Breast epithelium (tissue), 4 donors: ENCODE measurements at regions not wholly inside any gene's neighbourhood (a gene's known extent, or its start where the extent isn't known, plus 50 kb on each side); places are given as distances from the start of the nearest gene placed in this dataset.

ENCODE experiments used
- DNase-seq, 2 donors: peaks; one replicate each; pipeline ENCODE4 v3.0.0-alpha.2; 2019; ENCODE audit warnings: low spot score in 2 of 2
- H3K27ac ChIP-seq, 2 donors: fragments of 200-600 bp; sonication (generic) in 1 of 2; one replicate each; pipeline ENCODE4 v1.5.1; 2016 to 2019; ENCODE audit warnings: mild to moderate bottlenecking in 1 of 2
- H3K27me3 ChIP-seq, 2 donors: fragments of 200-600 bp; sonication (generic) in 1 of 2; one replicate each; pipeline versions ENCODE4 v1.5.1 to v1.6.0; 2017 to 2019; ENCODE audit warnings: control low read depth in 1 of 2, mild to moderate bottlenecking in 1 of 2
- H3K36me3 ChIP-seq: fragments of 200-600 bp; one replicate; pipeline ENCODE4 v1.5.1; 2019
- H3K4me1 ChIP-seq, 2 donors: fragments of 200-600 bp; sonication (generic); one replicate each; pipeline ENCODE4 v1.5.1; 2016 to 2019; ENCODE audit warnings: control low read depth in 1 of 2
- H3K4me3 ChIP-seq, 3 donors: fragments of 200-600 bp; sonication (generic); 1 replicate in 2 of 3; 2 replicates in 1 of 3; pipeline ENCODE4 v1.5.1; 2016 to 2019; ENCODE audit warnings: mild to moderate bottlenecking in 3 of 3, moderate library complexity in 2 of 3
- H3K9me3 ChIP-seq, 2 donors: fragments of 200-600 bp; sonication (generic) in 1 of 2; one replicate each; pipeline ENCODE4 v1.5.1; 2016 to 2019; ENCODE audit warnings: control low read depth in 1 of 2
- CTCF ChIP-seq, 3 donors: fragments of 450-650 bp; IDR thresholded peaks; one replicate each; pipeline ENCODE4 v1.5.1; 2016 to 2017; ENCODE audit warnings: antibody characterized with exemption in 3 of 3, mild to moderate bottlenecking in 3 of 3, moderate library complexity in 3 of 3
- POLR2A ChIP-seq: fragments of 450-650 bp; IDR thresholded peaks from one replicate; pipeline ENCODE4 v1.6.1; 2016; ENCODE audit warnings: antibody characterized with exemption, mild to moderate bottlenecking, moderate library complexity
- POLR2AphosphoS5 ChIP-seq, 3 donors: sonication (generic); formaldehyde crosslinking; IDR thresholded peaks; one replicate each; pipeline ENCODE4 v1.6.1; 2017; ENCODE audit warnings: antibody characterized with exemption in 3 of 3
- intact Hi-C: fragments of 100-400 bp; cut with DNase I; formaldehyde crosslinking; loops from one replicate; pipeline ENCODE4 v1.15.1; 2023; ENCODE audit warnings: low total_unique reads

- Histone ChIP-seq H3K4me3 (no peak overlapping the region), H3K9me3 (peaks cover 0 to 2% of the 10 kb centered on the region in 2 donors), H3K27ac (no peak overlapping the region), H3K27me3 (no peaks in the 10 kb centered on the region), H3K4me1 (no peaks in the 10 kb centered on the region), H3K36me3 (no peaks in the 10 kb centered on the region)
- no peak for TF ChIP-seq POLR2AphosphoS5 (IDR thresholded peaks at IDR 0.05)
- TF ChIP-seq POLR2A: no peak
- intact Hi-C loops: no loop called here
- DNase-seq: no peak
Observed at GRCh38 chr4:23212558-23212957, 519.8 kb downstream of the GBA3 start.

- no peak for DNase-seq
- intact Hi-C loops: no loop called here
- TF ChIP-seq POLR2AphosphoS5 (IDR thresholded peaks at IDR 0.05): no peak
- no peak for TF ChIP-seq CTCF (IDR thresholded peaks at IDR 0.05)
- no peak for TF ChIP-seq POLR2A
- H3K4me1 ChIP-seq: no peaks in the 10 kb centered on the region
- no peak overlapping the region for H3K27ac ChIP-seq
- no peaks in the 10 kb centered on the region for H3K27me3 ChIP-seq
- peaks cover 0 to 16% of the 10 kb centered on the region in 2 donors for H3K9me3 ChIP-seq
- H3K36me3 ChIP-seq: no peaks in the 10 kb centered on the region
- H3K4me3 ChIP-seq: no peak overlapping the region
Observed at GRCh38 chr4:23207059-23207458, 514.3 kb downstream of the GBA3 start.

GRCh38 chr4:23202712-23203247 is 510.0 kb downstream of the GBA3 start:
- Histone ChIP-seq H3K36me3 (no peaks in the 10 kb centered on the region), H3K9me3 (peaks cover 0 to 16% of the 10 kb centered on the region in 2 donors), H3K27me3 (no peaks in the 10 kb centered on the region), H3K4me3 (no peak overlapping the region), H3K27ac (no peak overlapping the region), H3K4me1 (no peaks in the 10 kb centered on the region)
- intact Hi-C loops: no loop called here
- TF ChIP-seq POLR2AphosphoS5 (IDR thresholded peaks at IDR 0.05): no peak
- TF ChIP-seq CTCF (IDR thresholded peaks at IDR 0.05): no peak
- no peak for TF ChIP-seq POLR2A
- DNase-seq: no peak

- TF ChIP-seq CTCF (IDR thresholded peaks at IDR 0.05) (no peak), POLR2AphosphoS5 (IDR thresholded peaks at IDR 0.05) (no peak), POLR2A (no peak)
- Histone ChIP-seq H3K9me3 (no peaks in the 10 kb centered on the region), H3K36me3 (no peaks in the 10 kb centered on the region), H3K27ac (no peak overlapping the region), H3K27me3 (no peaks in the 10 kb centered on the region), H3K4me1 (no peaks in the 10 kb centered on the region), H3K4me3 (no peak overlapping the region)
- DNase-seq: no peak
- intact Hi-C loops: no loop called here
Observed at GRCh38 chr4:23194751-23195150, 502.0 kb downstream of the GBA3 start.

GRCh38 chr4:23174179-23174578 is 481.4 kb downstream of the GBA3 start:
- Histone ChIP-seq H3K36me3 (no peaks in the 10 kb centered on the region), H3K27me3 (no peaks in the 10 kb centered on the region), H3K4me3 (no peak overlapping the region), H3K4me1 (no peaks in the 10 kb centered on the region), H3K27ac (no peak overlapping the region), H3K9me3 (no peaks in the 10 kb centered on the region)
- TF ChIP-seq POLR2AphosphoS5 (IDR thresholded peaks at IDR 0.05) (no peak), CTCF (IDR thresholded peaks at IDR 0.05) (no peak), POLR2A (no peak)
- no peak for DNase-seq
- intact Hi-C loops: no loop called here

- Histone ChIP-seq H3K4me3 (no peak overlapping the region), H3K36me3 (no peaks in the 10 kb centered on the region), H3K9me3 (no peaks in the 10 kb centered on the region), H3K27me3 (no peaks in the 10 kb centered on the region), H3K27ac (no peak overlapping the region), H3K4me1 (no peaks in the 10 kb centered on the region)
- TF ChIP-seq POLR2A (no peak), CTCF (IDR thresholded peaks at IDR 0.05) (no peak), POLR2AphosphoS5 (IDR thresholded peaks at IDR 0.05) (no peak)
- DNase-seq: no peak
- intact Hi-C loops: no loop called here
Observed at GRCh38 chr4:23171976-23172375, 479.2 kb downstream of the GBA3 start.
